SK-N-SH treated with all-trans-retinoic acid at 6 μM for 48 hours (cell line): ENCODE measurements at regions not wholly inside any gene's neighbourhood (a gene's known extent, or its start where the extent isn't known, plus 50 kb on each side); places are given as distances from the start of the nearest gene placed in this dataset.

Experiments used
- ATAC-seq: fragments of 200-7000 bp; cut with Tn5 transposase; 3 replicates; pipeline ENCODE4 v1.9.1; 2020; ENCODE audit warnings: mild to moderate bottlenecking, moderate library complexity
- BACH2 ChIP-seq: fragments of 250-450 bp; sonication (Bioruptor Pico); IDR thresholded peaks from 2 replicates; pipeline ENCODE4 v1.9.0; 2021; ENCODE audit warnings: mild to moderate bottlenecking, borderline replicate concordance
- CREB5 ChIP-seq: fragments of 250-450 bp; sonication (Bioruptor Pico); IDR thresholded peaks from 2 replicates; pipeline ENCODE4 v1.5.1; 2020; ENCODE audit warnings: low read depth, mild to moderate bottlenecking, moderate library complexity
- CSDC2 ChIP-seq: fragments of 250-450 bp; sonication (Bioruptor Pico); IDR thresholded peaks from 2 replicates; pipeline ENCODE4 v1.5.0; 2020; ENCODE audit warnings: mild to moderate bottlenecking, moderate library complexity
- CSRNP3 ChIP-seq: fragments of 250-450 bp; sonication (Bioruptor Pico); IDR thresholded peaks from 2 replicates; pipeline ENCODE4 v1.5.1; 2021; ENCODE audit warnings: mild to moderate bottlenecking, moderate library complexity
- ESRRG ChIP-seq: fragments of 250-450 bp; sonication (Bioruptor Pico); IDR thresholded peaks from 2 replicates; pipeline ENCODE4 v1.6.1; 2021; ENCODE audit warnings: mild to moderate bottlenecking
- ISL1 ChIP-seq: fragments of 250-450 bp; sonication (Bioruptor Pico); IDR thresholded peaks from 2 replicates; pipeline ENCODE4 v2.1.2; 2022; ENCODE audit warnings: mild to moderate bottlenecking, moderate library complexity
- PPARA ChIP-seq: fragments of 250-450 bp; sonication (Bioruptor Pico); IDR thresholded peaks from 2 replicates; pipeline ENCODE4 v1.5.0; 2020; ENCODE audit warnings: mild to moderate bottlenecking, borderline replicate concordance
- RARB ChIP-seq: fragments of 250-450 bp; sonication (Bioruptor Pico); IDR thresholded peaks from 2 replicates; pipeline ENCODE4 v1.8.0; 2021; ENCODE audit warnings: mild to moderate bottlenecking, moderate library complexity
- SNAI2 ChIP-seq: fragments of 250-450 bp; sonication (Bioruptor Pico); IDR thresholded peaks from 2 replicates; pipeline ENCODE4 v1.5.0; 2020; ENCODE audit warnings: mild to moderate bottlenecking, moderate library complexity
- TOX ChIP-seq: fragments of 250-450 bp; sonication (Bioruptor Pico); IDR thresholded peaks from 2 replicates; pipeline ENCODE4 v1.8.0; 2021; ENCODE audit warnings: mild to moderate bottlenecking, moderate library complexity, borderline replicate concordance
- TSHZ2 ChIP-seq: fragments of 250-450 bp; sonication (Bioruptor Pico); IDR thresholded peaks from 2 replicates; pipeline ENCODE4 v1.5.0; 2020; ENCODE audit warnings: mild to moderate bottlenecking, moderate library complexity
- ZC3H10 ChIP-seq: fragments of 250-450 bp; sonication (Bioruptor Pico); IDR thresholded peaks from 2 replicates; pipeline ENCODE4 v1.5.1; 2021; ENCODE audit warnings: mild to moderate bottlenecking, moderate library complexity
- ZFP3 ChIP-seq: fragments of 250-450 bp; sonication (Bioruptor Pico); IDR thresholded peaks from 2 replicates; pipeline ENCODE4 v1.5.0; 2020; ENCODE audit warnings: mild to moderate bottlenecking, moderate library complexity
- ZFP30 ChIP-seq: fragments of 450-650 bp; formaldehyde crosslinking; IDR thresholded peaks from 2 replicates; pipeline ENCODE4 v1.5.0; 2022; ENCODE audit warnings: mild to moderate bottlenecking, moderate library complexity
- ZNF70 ChIP-seq: fragments of 450-650 bp; formaldehyde crosslinking; IDR thresholded peaks from 2 replicates; pipeline ENCODE4 v1.5.0; 2020; ENCODE audit warnings: mild to moderate bottlenecking, moderate library complexity
- ZNF8 ChIP-seq: fragments of 450-650 bp; formaldehyde crosslinking; IDR thresholded peaks from 2 replicates; pipeline ENCODE4 v1.5.0; 2020; ENCODE audit warnings: mild to moderate bottlenecking, moderate library complexity
- TF ChIP-seq, protein P1 (sequence below): fragments of 250-450 bp; sonication (Bioruptor Pico); IDR thresholded peaks from 2 replicates; pipeline ENCODE4 v1.8.0; 2020; ENCODE audit warnings: mild to moderate bottlenecking, moderate library complexity, borderline replicate concordance
- TF ChIP-seq, protein P2 (sequence below): fragments of 250-450 bp; sonication (Bioruptor Pico); IDR thresholded peaks from 2 replicates; pipeline ENCODE4 v1.8.0; 2021; ENCODE audit warnings: low read depth, mild to moderate bottlenecking, moderate library complexity, borderline replicate concordance

DNA sequence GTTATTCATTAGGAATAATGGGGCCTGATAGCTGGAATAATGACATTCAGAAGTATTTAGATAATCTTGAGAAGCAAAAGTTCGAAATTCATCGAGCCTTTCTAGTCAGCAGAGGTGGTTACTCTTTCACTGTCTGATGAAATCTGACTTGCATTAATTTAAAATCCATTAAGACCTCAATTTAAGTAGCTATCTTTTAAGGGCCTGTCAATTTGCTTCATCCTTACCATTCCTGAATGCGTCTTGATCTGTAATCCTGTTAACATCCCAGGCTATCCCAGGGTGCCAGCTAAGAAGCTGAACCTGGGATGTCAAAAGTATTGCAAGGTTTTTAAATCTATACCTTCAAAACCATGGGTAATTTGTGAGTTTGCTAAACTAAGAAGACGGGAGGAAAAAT lies 1491.0 kb upstream of the MIR17HG start (continued):
- TF ChIP-seq, protein P1, sequence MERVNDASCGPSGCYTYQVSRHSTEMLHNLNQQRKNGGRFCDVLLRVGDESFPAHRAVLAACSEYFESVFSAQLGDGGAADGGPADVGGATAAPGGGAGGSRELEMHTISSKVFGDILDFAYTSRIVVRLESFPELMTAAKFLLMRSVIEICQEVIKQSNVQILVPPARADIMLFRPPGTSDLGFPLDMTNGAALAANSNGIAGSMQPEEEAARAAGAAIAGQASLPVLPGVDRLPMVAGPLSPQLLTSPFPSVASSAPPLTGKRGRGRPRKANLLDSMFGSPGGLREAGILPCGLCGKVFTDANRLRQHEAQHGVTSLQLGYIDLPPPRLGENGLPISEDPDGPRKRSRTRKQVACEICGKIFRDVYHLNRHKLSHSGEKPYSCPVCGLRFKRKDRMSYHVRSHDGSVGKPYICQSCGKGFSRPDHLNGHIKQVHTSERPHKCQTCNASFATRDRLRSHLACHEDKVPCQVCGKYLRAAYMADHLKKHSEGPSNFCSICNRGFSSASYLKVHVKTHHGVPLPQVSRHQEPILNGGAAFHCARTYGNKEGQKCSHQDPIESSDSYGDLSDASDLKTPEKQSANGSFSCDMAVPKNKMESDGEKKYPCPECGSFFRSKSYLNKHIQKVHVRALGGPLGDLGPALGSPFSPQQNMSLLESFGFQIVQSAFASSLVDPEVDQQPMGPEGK (CRISPR knock-in tag), result peak; percentile 50; the same call in 1 of the 2 replicates
- no peak for TF ChIP-seq RARB (CRISPR knock-in tag)
- TF ChIP-seq, all 23 proteins: peak for 2

GRCh38 chr13:89857502-89857901 lies 1490.0 kb upstream of the MIR17HG start:
- TF ChIP-seq ZFP3 (CRISPR knock-in tag) (no peak), TSHZ2 (no peak), PPARA (CRISPR knock-in tag) (no peak), ZNF8 (CRISPR knock-in tag) (no peak)
- ATAC-seq, result no peak

DNA sequence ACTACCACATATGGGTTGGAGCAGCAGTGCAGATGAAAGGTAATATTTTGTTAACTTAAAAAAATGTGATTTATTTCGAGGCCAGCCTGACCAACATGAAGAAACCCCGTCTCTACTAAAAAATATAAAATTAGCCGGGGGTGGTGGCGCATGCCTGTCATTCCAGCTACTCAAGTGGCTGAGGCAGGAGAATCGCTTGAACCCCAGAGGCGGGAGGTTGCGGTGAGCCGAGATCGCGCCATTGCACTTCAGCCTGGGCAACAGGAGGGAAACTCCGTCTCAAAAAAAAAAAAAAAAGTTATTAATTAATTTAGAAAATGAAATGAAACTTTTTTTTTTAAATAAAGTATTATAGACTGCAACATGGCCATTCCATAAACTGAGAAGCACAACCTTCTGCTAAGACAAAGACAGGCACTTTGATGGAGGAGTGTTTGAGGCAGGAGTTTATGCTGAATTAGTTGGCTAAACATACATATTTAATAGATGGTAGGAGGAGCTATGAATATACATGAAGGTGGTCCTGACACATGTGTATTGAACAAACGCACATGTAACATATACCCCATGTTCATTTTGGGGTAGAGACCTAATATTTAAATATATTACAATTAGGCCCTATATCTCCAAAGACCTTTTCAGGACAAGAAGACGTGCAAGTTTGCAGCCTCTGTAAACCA lies 1485.3 kb upstream of the MIR17HG start:
- ATAC-seq, result no peak
- TF ChIP-seq ZNF70, result no peak
- no peak for TF ChIP-seq CSDC2
- TF ChIP-seq CREB5 (CRISPR knock-in tag), result no peak
- TF ChIP-seq ESRRG, result no peak
- TF ChIP-seq, protein P1 (CRISPR knock-in tag), result no peak
- TF ChIP-seq ZNF8 (CRISPR knock-in tag), result no peak
- TF ChIP-seq CSRNP3 (CRISPR knock-in tag), result no peak
- TF ChIP-seq ISL1, result no peak
- TF ChIP-seq TOX (CRISPR knock-in tag), result no peak
- TF ChIP-seq SNAI2 (CRISPR knock-in tag), result no peak
- TF ChIP-seq PPARA (CRISPR knock-in tag), result no peak
- TF ChIP-seq ZFP30 (CRISPR knock-in tag), result no peak
- TF ChIP-seq, protein P2, sequence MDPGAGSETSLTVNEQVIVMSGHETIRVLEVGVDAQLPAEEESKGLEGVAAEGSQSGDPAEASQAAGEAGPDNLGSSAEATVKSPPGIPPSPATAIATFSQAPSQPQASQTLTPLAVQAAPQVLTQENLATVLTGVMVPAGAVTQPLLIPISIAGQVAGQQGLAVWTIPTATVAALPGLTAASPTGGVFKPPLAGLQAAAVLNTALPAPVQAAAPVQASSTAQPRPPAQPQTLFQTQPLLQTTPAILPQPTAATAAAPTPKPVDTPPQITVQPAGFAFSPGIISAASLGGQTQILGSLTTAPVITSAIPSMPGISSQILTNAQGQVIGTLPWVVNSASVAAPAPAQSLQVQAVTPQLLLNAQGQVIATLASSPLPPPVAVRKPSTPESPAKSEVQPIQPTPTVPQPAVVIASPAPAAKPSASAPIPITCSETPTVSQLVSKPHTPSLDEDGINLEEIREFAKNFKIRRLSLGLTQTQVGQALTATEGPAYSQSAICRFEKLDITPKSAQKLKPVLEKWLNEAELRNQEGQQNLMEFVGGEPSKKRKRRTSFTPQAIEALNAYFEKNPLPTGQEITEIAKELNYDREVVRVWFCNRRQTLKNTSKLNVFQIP, result no peak
- TF ChIP-seq ZC3H10 (CRISPR knock-in tag), result no peak
- TF ChIP-seq RARB (CRISPR knock-in tag), result no peak
- TF ChIP-seq BACH2 (CRISPR knock-in tag), result no peak
